Loucy (cell line): ENCODE measurements at regions not wholly inside any gene's neighbourhood (a gene's known extent, or its start where the extent isn't known, plus 50 kb on each side); places are given as distances from the start of the nearest gene placed in this dataset.

Experiments used
- H2AFZ ChIP-seq: fragments of 200-600 bp; sonication (generic); 2 replicates; pipeline ENCODE4 v1.6.0; 2016; ENCODE audit warnings: antibody characterized with exemption, mild to moderate bottlenecking, low read length, moderate library complexity
- H3F3A ChIP-seq: fragments of 200-600 bp; 2 replicates; pipeline ENCODE4 v1.6.0; 2016; ENCODE audit warnings: antibody characterized with exemption, low read depth, mild to moderate bottlenecking
- H3K27me3 ChIP-seq: fragments of 200-600 bp; sonication (generic); 2 replicates; pipeline ENCODE4 v1.6.1; 2014; ENCODE audit warnings: low read length, mild to moderate bottlenecking; ENCODE audit not compliant: insufficient read depth, poor library complexity, severe bottlenecking
- H3K36me3 ChIP-seq: fragments of 200-600 bp; sonication (generic); 2 replicates; pipeline ENCODE4 v1.6.1; 2016; ENCODE audit warnings: low read length; ENCODE audit not compliant: insufficient read depth
- H3K4me1 ChIP-seq: fragments of 200-600 bp; sonication (generic); 2 replicates; pipeline ENCODE4 v1.5.1; 2014; ENCODE audit warnings: low read length, mild to moderate bottlenecking; ENCODE audit not compliant: insufficient read depth, poor library complexity, severe bottlenecking
- H3K4me2 ChIP-seq: fragments of 200-600 bp; sonication (generic); 2 replicates; pipeline ENCODE4 v1.6.0; 2014; ENCODE audit warnings: antibody characterized with exemption, low read length, low read depth, mild to moderate bottlenecking; ENCODE audit not compliant: poor library complexity, severe bottlenecking
- H3K4me3 ChIP-seq: fragments of 200-600 bp; sonication (generic); 2 replicates; pipeline ENCODE4 v1.5.1; 2014; ENCODE audit warnings: low read length, mild to moderate bottlenecking, mixed read lengths; ENCODE audit not compliant: poor library complexity, severe bottlenecking
- H3K79me2 ChIP-seq: fragments of 200-600 bp; sonication (generic); 2 replicates; pipeline ENCODE4 v1.6.1; 2014; ENCODE audit warnings: low read length; ENCODE audit not compliant: insufficient read depth
- H3K9ac ChIP-seq: fragments of 200-600 bp; sonication (generic); 2 replicates; pipeline ENCODE4 v1.6.0; 2014; ENCODE audit warnings: mild to moderate bottlenecking, low read depth, low read length, moderate library complexity; ENCODE audit not compliant: poor library complexity, severe bottlenecking
- H3K9me2 ChIP-seq: fragments of 200-600 bp; sonication (generic); replicated peaks from 2 replicates; pipeline ENCODE4 v1.6.1; 2016; ENCODE audit warnings: low read depth, low read length, mixed read lengths
- H3K9me3 ChIP-seq: fragments of 200-600 bp; sonication (generic); 2 replicates; pipeline ENCODE4 v1.6.1; 2014; ENCODE audit warnings: mild to moderate bottlenecking, antibody characterized with exemption, low read length, low read depth; ENCODE audit not compliant: insufficient read depth
- H4K20me1 ChIP-seq: fragments of 200-600 bp; sonication (generic); 2 replicates; pipeline ENCODE4 v1.6.0; 2014; ENCODE audit warnings: antibody characterized with exemption, low read length, mild to moderate bottlenecking; ENCODE audit not compliant: insufficient read depth, poor library complexity, severe bottlenecking
- CTCF ChIP-seq: fragments of 200-600 bp; sonication (generic); conservative IDR thresholded peaks from 2 replicates; pipeline ENCODE4 v1.5.1; 2014; ENCODE audit warnings: mild to moderate bottlenecking, antibody characterized with exemption, low read length
- EZH2phosphoT487 ChIP-seq: fragments of 200-600 bp; IDR thresholded peaks from 2 replicates; pipeline ENCODE4 v1.6.1; 2018; ENCODE audit warnings: antibody characterized with exemption, mild to moderate bottlenecking, moderate library complexity, borderline replicate concordance

GRCh38 chr2:51534166-51534565 is 502.2 kb upstream of the NRXN1 start:
- Histone ChIP-seq H3K27me3 (no peaks in the 10 kb centered on the region), H3K9me3 (no peaks in the 10 kb centered on the region), H3K36me3 (no peaks in the 10 kb centered on the region), H3F3A (no peaks in the 10 kb centered on the region), H3K9ac (no peak overlapping the region), H3K79me2 (no peaks in the 10 kb centered on the region), H3K4me2 (no peak overlapping the region), H3K4me1 (no peaks in the 10 kb centered on the region), H3K4me3 (no peak overlapping the region), H4K20me1 (no peaks in the 10 kb centered on the region), H2AFZ (no peak overlapping the region), H3K9me2 (no peaks in the 10 kb centered on the region)
- TF ChIP-seq EZH2phosphoT487 (no peak), CTCF (no peak)

DNA sequence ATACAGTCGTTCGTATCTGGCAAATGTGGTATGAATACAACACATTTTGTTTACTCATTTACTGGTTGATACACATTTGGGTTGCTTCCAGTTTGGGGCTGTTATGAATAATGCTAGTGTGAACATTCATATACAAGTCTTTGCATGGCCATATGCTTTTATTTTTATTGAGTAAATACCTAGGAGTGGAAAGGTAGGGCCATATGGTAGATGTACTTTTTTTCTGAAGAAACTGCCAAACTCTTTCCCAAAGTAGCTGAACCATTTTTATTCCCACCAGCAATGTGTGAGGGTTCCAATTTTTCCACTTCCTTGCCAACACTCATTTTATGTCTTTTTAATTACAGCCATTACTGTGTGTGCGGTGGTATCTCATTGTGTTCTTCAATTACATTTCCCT is 496.2 kb upstream of the NRXN1 start:
- Histone ChIP-seq H3F3A (no peaks in the 10 kb centered on the region), H3K4me1 (no peaks in the 10 kb centered on the region), H3K79me2 (no peaks in the 10 kb centered on the region), H3K4me2 (no peak overlapping the region), H3K9me2 (no peaks in the 10 kb centered on the region), H3K9ac (no peak overlapping the region), H4K20me1 (no peaks in the 10 kb centered on the region), H3K9me3 (no peaks in the 10 kb centered on the region), H3K36me3 (no peaks in the 10 kb centered on the region), H3K27me3 (no peaks in the 10 kb centered on the region), H2AFZ (no peak overlapping the region), H3K4me3 (no peak overlapping the region)
- TF ChIP-seq CTCF (no peak), EZH2phosphoT487 (no peak)

GRCh38 chr2:51526766-51527165 is 494.8 kb upstream of the NRXN1 start:
- Histone ChIP-seq H3K9ac (no peak overlapping the region), H3K4me1 (no peaks in the 10 kb centered on the region), H3K79me2 (no peaks in the 10 kb centered on the region), H3F3A (no peaks in the 10 kb centered on the region), H2AFZ (no peak overlapping the region), H3K9me3 (no peaks in the 10 kb centered on the region), H4K20me1 (no peaks in the 10 kb centered on the region), H3K4me2 (no peak overlapping the region), H3K9me2 (no peaks in the 10 kb centered on the region), H3K4me3 (no peak overlapping the region), H3K36me3 (no peaks in the 10 kb centered on the region), H3K27me3 (no peaks in the 10 kb centered on the region)
- TF ChIP-seq EZH2phosphoT487, result no peak

DNA sequence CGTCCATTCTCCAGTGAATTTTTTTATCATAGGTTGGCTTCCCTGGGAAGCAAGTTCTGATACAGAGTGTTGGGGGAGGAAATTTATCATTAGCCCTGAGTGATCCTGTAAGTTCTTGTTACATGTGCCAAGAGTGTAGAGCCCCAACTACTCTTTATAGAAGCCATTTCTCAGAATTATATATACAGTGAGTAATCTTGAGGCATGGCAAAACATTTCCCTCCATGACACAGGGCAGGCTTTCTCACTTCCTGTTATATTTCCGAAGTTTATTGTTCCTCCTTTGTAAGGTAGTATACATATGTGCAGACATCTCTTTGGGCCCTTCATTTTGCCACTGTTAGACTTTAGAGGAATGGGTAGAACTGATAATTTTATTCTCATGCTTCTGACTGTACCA is 484.7 kb upstream of the NRXN1 start:
- Histone ChIP-seq H3K9me3 (no peaks in the 10 kb centered on the region), H3K79me2 (no peaks in the 10 kb centered on the region), H4K20me1 (no peaks in the 10 kb centered on the region), H3K27me3 (no peaks in the 10 kb centered on the region), H2AFZ (no peak overlapping the region), H3K36me3 (no peaks in the 10 kb centered on the region), H3F3A (no peaks in the 10 kb centered on the region), H3K4me3 (no peak overlapping the region), H3K4me1 (no peaks in the 10 kb centered on the region), H3K9me2 (no peaks in the 10 kb centered on the region), H3K9ac (no peak overlapping the region), H3K4me2 (no peak overlapping the region)
- no peak for TF ChIP-seq CTCF
- no peak for TF ChIP-seq EZH2phosphoT487
